ENCODE measurements at regions not wholly inside any gene's neighbourhood (a gene's known extent, or its start where the extent isn't known, plus 50 kb on each side); places are given as distances from the start of the nearest gene placed in this dataset.

- TF ChIP-seq MAX (IDR thresholded peaks at IDR 0.05) (no peak), CEBPB (IDR thresholded peaks at IDR 0.05) (no peak), TEAD4 (IDR thresholded peaks at IDR 0.05) (no peak)
- TF ChIP-seq, protein P1, sequence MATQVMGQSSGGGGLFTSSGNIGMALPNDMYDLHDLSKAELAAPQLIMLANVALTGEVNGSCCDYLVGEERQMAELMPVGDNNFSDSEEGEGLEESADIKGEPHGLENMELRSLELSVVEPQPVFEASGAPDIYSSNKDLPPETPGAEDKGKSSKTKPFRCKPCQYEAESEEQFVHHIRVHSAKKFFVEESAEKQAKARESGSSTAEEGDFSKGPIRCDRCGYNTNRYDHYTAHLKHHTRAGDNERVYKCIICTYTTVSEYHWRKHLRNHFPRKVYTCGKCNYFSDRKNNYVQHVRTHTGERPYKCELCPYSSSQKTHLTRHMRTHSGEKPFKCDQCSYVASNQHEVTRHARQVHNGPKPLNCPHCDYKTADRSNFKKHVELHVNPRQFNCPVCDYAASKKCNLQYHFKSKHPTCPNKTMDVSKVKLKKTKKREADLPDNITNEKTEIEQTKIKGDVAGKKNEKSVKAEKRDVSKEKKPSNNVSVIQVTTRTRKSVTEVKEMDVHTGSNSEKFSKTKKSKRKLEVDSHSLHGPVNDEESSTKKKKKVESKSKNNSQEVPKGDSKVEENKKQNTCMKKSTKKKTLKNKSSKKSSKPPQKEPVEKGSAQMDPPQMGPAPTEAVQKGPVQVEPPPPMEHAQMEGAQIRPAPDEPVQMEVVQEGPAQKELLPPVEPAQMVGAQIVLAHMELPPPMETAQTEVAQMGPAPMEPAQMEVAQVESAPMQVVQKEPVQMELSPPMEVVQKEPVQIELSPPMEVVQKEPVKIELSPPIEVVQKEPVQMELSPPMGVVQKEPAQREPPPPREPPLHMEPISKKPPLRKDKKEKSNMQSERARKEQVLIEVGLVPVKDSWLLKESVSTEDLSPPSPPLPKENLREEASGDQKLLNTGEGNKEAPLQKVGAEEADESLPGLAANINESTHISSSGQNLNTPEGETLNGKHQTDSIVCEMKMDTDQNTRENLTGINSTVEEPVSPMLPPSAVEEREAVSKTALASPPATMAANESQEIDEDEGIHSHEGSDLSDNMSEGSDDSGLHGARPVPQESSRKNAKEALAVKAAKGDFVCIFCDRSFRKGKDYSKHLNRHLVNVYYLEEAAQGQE (IDR thresholded peaks at IDR 0.05; ENCODE audit: low read depth): no peak
Observed at GRCh38 chr2:83224591-83225200, 1234.4 kb downstream of the SUCLG1 start.
